H9 (cell line): ENCODE measurements at regions not wholly inside any gene's neighbourhood (a gene's known extent, or its start where the extent isn't known, plus 50 kb on each side); places are given as distances from the start of the nearest gene placed in this dataset.

Experiments used
- DNase-seq: peaks from one replicate; pipeline ENCODE4 v3.0.0-alpha.2; 2017
- H2AFZ ChIP-seq: one replicate; pipeline ENCODE4 v1.6.1; 2013; ENCODE audit warnings: mild to moderate bottlenecking, low read length, control low read depth, moderate library complexity
- H2AK5ac ChIP-seq: 2 replicates; pipeline ENCODE4 v1.6.1; 2013; ENCODE audit warnings: low read length, control low read depth, mixed read lengths; ENCODE audit not compliant: insufficient read length
- H2BK120ac ChIP-seq: one replicate; pipeline ENCODE4 v1.6.1; 2013; ENCODE audit warnings: low read depth, mild to moderate bottlenecking, low read length, control low read depth, inconsistent platforms; ENCODE audit not compliant: poor library complexity, severe bottlenecking
- H2BK12ac ChIP-seq: 2 replicates; pipeline ENCODE4 v1.6.1; 2013; ENCODE audit warnings: low read length, control low read depth, mixed read lengths, low read depth; ENCODE audit not compliant: insufficient read length
- H2BK15ac ChIP-seq: 2 replicates; pipeline ENCODE4 v1.6.1; 2013; ENCODE audit warnings: low read depth, low read length, control low read depth
- H2BK20ac ChIP-seq: one replicate; pipeline ENCODE4 v1.6.1; 2013; ENCODE audit warnings: low read depth, mild to moderate bottlenecking, low read length, control low read depth, inconsistent platforms; ENCODE audit not compliant: poor library complexity, severe bottlenecking
- H2BK5ac ChIP-seq: 2 replicates; pipeline ENCODE4 v1.6.1; 2013; ENCODE audit warnings: low read length, control low read depth, mixed read lengths; ENCODE audit not compliant: insufficient read length
- H3K14ac ChIP-seq: 2 replicates; pipeline ENCODE4 v1.6.1; 2013; ENCODE audit warnings: low read length, control low read depth; ENCODE audit not compliant: insufficient read depth
- H3K18ac ChIP-seq: 2 replicates; pipeline ENCODE4 v1.6.1; 2013; ENCODE audit warnings: low read depth, mild to moderate bottlenecking, mixed read lengths, low read length, control low read depth; ENCODE audit not compliant: insufficient read length
- H3K23ac ChIP-seq: 2 replicates; pipeline ENCODE4 v1.6.1; 2013; ENCODE audit warnings: low read length, control low read depth, mixed read lengths, low read depth; ENCODE audit not compliant: insufficient read length
- H3K23me2 ChIP-seq: 2 replicates; pipeline ENCODE4 v1.6.1; 2013; ENCODE audit warnings: low read depth, mild to moderate bottlenecking, mixed read lengths, low read length, control low read depth; ENCODE audit not compliant: insufficient read length, poor library complexity, severe bottlenecking
- H3K27ac ChIP-seq: 2 replicates; pipeline ENCODE4 v1.5.1; 2013; ENCODE audit warnings: low read length, control low read depth, mixed read lengths, low read depth; ENCODE audit not compliant: insufficient read length
- H3K27me3 ChIP-seq: 2 replicates; pipeline ENCODE4 v1.6.1; 2013; ENCODE audit warnings: low read length, control low read depth, inconsistent platforms; ENCODE audit not compliant: insufficient read depth
- H3K4ac ChIP-seq: 2 replicates; pipeline ENCODE4 v1.6.1; 2013; ENCODE audit warnings: low read depth, mild to moderate bottlenecking, control low read depth, inconsistent platforms, low read length, moderate library complexity
- H3K4me1 ChIP-seq: 2 replicates; pipeline ENCODE4 v1.6.1; 2013; ENCODE audit warnings: low read length, control low read depth, inconsistent platforms; ENCODE audit not compliant: insufficient read depth
- H3K4me2 ChIP-seq: 2 replicates; pipeline ENCODE4 v1.6.1; 2013; ENCODE audit warnings: low read length, control low read depth, mixed read lengths; ENCODE audit not compliant: insufficient read length, insufficient read depth
- H3K56ac ChIP-seq: 2 replicates; pipeline ENCODE4 v1.6.1; 2013; ENCODE audit warnings: low read depth, mild to moderate bottlenecking, mixed read lengths, low read length, control low read depth; ENCODE audit not compliant: insufficient read length
- H3K79me1 ChIP-seq: 2 replicates; pipeline ENCODE4 v1.6.1; 2013; ENCODE audit warnings: low read depth, mild to moderate bottlenecking, moderate library complexity, low read length, control low read depth, inconsistent platforms; ENCODE audit not compliant: insufficient read depth, poor library complexity, severe bottlenecking
- H3K79me2 ChIP-seq: 2 replicates; pipeline ENCODE4 v1.6.1; 2013; ENCODE audit warnings: low read length, control low read depth, inconsistent platforms; ENCODE audit not compliant: insufficient read depth
- H3K9ac ChIP-seq: 2 replicates; pipeline ENCODE4 v1.6.1; 2013; ENCODE audit warnings: low read length, control low read depth, mixed read lengths; ENCODE audit not compliant: insufficient read length; ENCODE audit errors: extremely low read depth
- H3K9me3 ChIP-seq: one replicate; pipeline ENCODE4 v1.6.1; 2013; ENCODE audit warnings: low read depth, low read length, inconsistent platforms; ENCODE audit not compliant: control insufficient read depth
- H3T11ph ChIP-seq: one replicate; pipeline ENCODE4 v1.6.1; 2013; ENCODE audit warnings: mild to moderate bottlenecking, low read length, control low read depth, inconsistent platforms
- H4K20me1 ChIP-seq: one replicate; pipeline ENCODE4 v1.6.1; 2013; ENCODE audit not compliant: control insufficient read depth, insufficient read length, insufficient read depth
- H4K5ac ChIP-seq: 2 replicates; pipeline ENCODE4 v1.6.1; 2013; ENCODE audit warnings: low read depth, mild to moderate bottlenecking, mixed read lengths, low read length, control low read depth; ENCODE audit not compliant: insufficient read length
- H4K8ac ChIP-seq: replicated peaks from 2 replicates; pipeline ENCODE4 v1.6.1; 2013; ENCODE audit warnings: low read length, control low read depth, mixed read lengths, low read depth; ENCODE audit not compliant: insufficient read length
- H4K91ac ChIP-seq: 2 replicates; pipeline ENCODE4 v1.6.1; 2013; ENCODE audit warnings: low read depth, mild to moderate bottlenecking, moderate library complexity, mixed read lengths, low read length, control low read depth; ENCODE audit not compliant: insufficient read length
- H3K27ac Mint-ChIP-seq, 3 experiments: 2 replicates in 2 of 3; 3 replicates in 1 of 3; pipeline ENCODE4 v1.8.0; 2020 to 2021; ENCODE audit warnings: mixed read lengths in 3 of 3, mild to moderate bottlenecking in 1 of 3, moderate library complexity in 1 of 3
- H3K27me3 Mint-ChIP-seq: 2 replicates; pipeline ENCODE4 v1.8.0; 2021; ENCODE audit warnings: low read depth, mild to moderate bottlenecking, moderate library complexity, mixed read lengths
- H3K36me3 Mint-ChIP-seq, 3 experiments: 2 replicates in 2 of 3; 3 replicates in 1 of 3; pipeline ENCODE4 v1.8.0; 2020 to 2021; ENCODE audit warnings: low read depth in 3 of 3, mixed read lengths in 3 of 3; ENCODE audit not compliant: insufficient read depth in 1 of 3
- H3K4me1 Mint-ChIP-seq, 2 experiments: 2 replicates each; pipeline ENCODE4 v1.8.0; 2020; ENCODE audit warnings: mixed read lengths in 2 of 2
- H3K4me3 Mint-ChIP-seq, 2 experiments: 2 replicates in 1 of 2; 3 replicates in 1 of 2; pipeline ENCODE4 v1.8.0; 2020 to 2021; ENCODE audit warnings: mild to moderate bottlenecking in 2 of 2, mixed read lengths in 2 of 2, moderate library complexity in 1 of 2
- H3K9me3 Mint-ChIP-seq, 2 experiments: 2 replicates in 1 of 2; 3 replicates in 1 of 2; pipeline ENCODE4 v1.8.0; 2020; ENCODE audit warnings: mild to moderate bottlenecking in 2 of 2, mixed read lengths in 2 of 2, moderate library complexity in 1 of 2
- CTCF ChIP-seq: fragments of 200-600 bp; sonication (generic); conservative IDR thresholded peaks from 3 replicates; pipeline ENCODE4 v1.8.0; 2021; ENCODE audit warnings: antibody characterized with exemption, mild to moderate bottlenecking
- WGBS: extraction: QIAGEN DNeasy Blood & Tissue Kit; methylation state at CpG from one replicate; pipeline ENCODE4 v1.1.7; 2013; ENCODE audit warnings: missing lambda C conversion rate, low lambda C conversion rate, mixed read lengths; ENCODE audit not compliant: insufficient read length; ENCODE audit errors: extremely low coverage; 5-methylcytosine and 5-hydroxymethylcytosine counted together

GRCh38 chr2:22741216-22741615, 643.8 kb upstream of the KLHL29 start:
- Histone ChIP-seq H3K56ac (no peak overlapping the region), H3K79me2 (no peaks in the 10 kb centered on the region), H3K23ac (no peak overlapping the region), H3K9me3 (no peaks in the 10 kb centered on the region), H3K79me1 (no peaks in the 10 kb centered on the region), H3K4me1 (no peaks in the 10 kb centered on the region), H3K27me3 (no peaks in the 10 kb centered on the region), H2AK5ac (no peak overlapping the region), H3K18ac (no peak overlapping the region), H3K14ac (no peak overlapping the region), H2AFZ (no peak overlapping the region), H3K23me2 (no peaks in the 10 kb centered on the region), H3K27ac (no peak overlapping the region), H3T11ph (no peak overlapping the region), H2BK15ac (no peak overlapping the region), H2BK12ac (no peak overlapping the region), H2BK120ac (no peak overlapping the region), H3K4ac (no peak overlapping the region), H2BK20ac (no peak overlapping the region), H4K91ac (no peak overlapping the region), H2BK5ac (no peak overlapping the region), H4K20me1 (no peaks in the 10 kb centered on the region), H4K8ac (no peak overlapping the region), H3K9ac (no peak overlapping the region), H4K5ac (no peak overlapping the region), H3K4me2 (no peak overlapping the region)
- Mint-ChIP-seq H3K27me3 (no peaks in the 10 kb centered on the region), H3K4me1 (no peaks in the 10 kb centered on the region), H3K27ac (no peak overlapping the region), H3K9me3 (no peaks in the 10 kb centered on the region; a peak in 1 of 5 replicates), H3K36me3 (no peaks in the 10 kb centered on the region), H3K4me3 (no peak overlapping the region)
- TF ChIP-seq CTCF: no peak
- DNase-seq: no peak
- WGBS: no CpG with 5 or more reads among the region's 3 CpGs
